ENCODE measurements at regions not wholly inside any gene's neighbourhood (a gene's known extent, or its start where the extent isn't known, plus 50 kb on each side); places are given as distances from the start of the nearest gene placed in this dataset.

- Histone ChIP-seq H3K27me3 (ENCODE audit: control insufficient read depth in 1 of 2, insufficient read depth in 2 of 2, low read length in 2 of 2) (no peaks in the 10 kb centered on the region), H3K4me1 (ENCODE audit: insufficient read depth, low read length) (no peaks in the 10 kb centered on the region), H3K79me2 (ENCODE audit: insufficient read depth, low read length) (no peaks in the 10 kb centered on the region), H3K9me3 (ENCODE audit: low read length) (peaks cover 96% of the 10 kb centered on the region), H4K20me1 (ENCODE audit: insufficient read depth, low read length) (no peaks in the 10 kb centered on the region), H3K4me3 (replicated peaks in 1 of 3; ENCODE audit: insufficient read depth in 1 of 3, low read depth in 2 of 3, low read length in 3 of 3) (no peak overlapping the region), H3K27ac (ENCODE audit: extremely low read length, insufficient read depth, low read length) (no peak overlapping the region), H3K36me3 (replicated peaks in 1 of 2; ENCODE audit: control insufficient read depth in 1 of 2, insufficient read depth in 2 of 2, low read length in 2 of 2) (no peaks in the 10 kb centered on the region), H3K4me2 (ENCODE audit: low read depth, low read length) (no peak overlapping the region), H2AFZ (ENCODE audit: low read length) (no peak overlapping the region), H3K9ac (ENCODE audit: insufficient read depth, low read depth, low read length) (no peak overlapping the region)
- in situ Hi-C loops (cut with HindIII; ENCODE audit: extremely low pct_ligation_motif_present, low pct_unique_long_range_greater_than_20kb) (no loop called here), intact Hi-C loops (cut with micrococcal nuclease; ENCODE audit: unreplicated experiment) (no loop called here)
- WGBS (ENCODE audit: low lambda C conversion rate), result 0% methylated on average over 1 of the region's 1 CpG
- no TSS peak for BruUV-seq (replicated peaks)
- ChIA-PET CTCF (ENCODE audit: low intra/inter-chr PET ratio, low total read pairs) (no interaction called here), POLR2A (no interaction called here)
- DNase-seq (ENCODE audit: low spot score), result no peak
- FAIRE-seq, result no peak
- no peak for ATAC-seq
- TF ChIP-seq CBX1 (IDR thresholded peaks at IDR 0.05; ENCODE audit: low read depth) (no peak), TRIM24 (CRISPR knock-in tag; IDR thresholded peaks at IDR 0.05) (no peak), RXRA (CRISPR knock-in tag; IDR thresholded peaks at IDR 0.05) (no peak), IKZF5 (CRISPR knock-in tag; IDR thresholded peaks at IDR 0.05) (no peak), REXO4 (CRISPR knock-in tag; IDR thresholded peaks at IDR 0.05; ENCODE audit: borderline replicate concordance) (no peak), ZBTB42 (CRISPR knock-in tag; IDR thresholded peaks at IDR 0.05) (no peak), AKNA (CRISPR knock-in tag; IDR thresholded peaks at IDR 0.05; ENCODE audit: borderline replicate concordance) (no peak), CEBPZ (IDR thresholded peaks at IDR 0.05; ENCODE audit: low read length) (no peak), ZNF362 (CRISPR knock-in tag; IDR thresholded peaks at IDR 0.05; ENCODE audit: borderline replicate concordance) (no peak), ZNF883 (CRISPR knock-in tag; IDR thresholded peaks at IDR 0.05; ENCODE audit: not compliant biosample characterization) (no peak), FOXP1 (IDR thresholded peaks at IDR 0.05) (no peak), FOXP1 (CRISPR knock-in tag; IDR thresholded peaks at IDR 0.05) (no peak), TIGD3 (CRISPR knock-in tag; IDR thresholded peaks at IDR 0.05; ENCODE audit: borderline replicate concordance) (no peak), ZNF724P (CRISPR knock-in tag; IDR thresholded peaks at IDR 0.05; ENCODE audit: borderline replicate concordance) (no peak)
These were observed 2228.2 kb upstream of the WWC1 start for GRCh38 chr5:166063261-166063660.
